OCI-LY3 (cell line): ENCODE measurements at regions not wholly inside any gene's neighbourhood (a gene's known extent, or its start where the extent isn't known, plus 50 kb on each side); places are given as distances from the start of the nearest gene placed in this dataset.

Experiments used
- CTCF ChIP-seq: fragments of 200-600, 300-600 bp; sonication (generic); IDR thresholded peaks from 2 replicates; pipeline ENCODE4 v1.5.1; 2014; ENCODE audit warnings: antibody characterized with exemption, low read length, low read depth
- EZH2phosphoT487 ChIP-seq: fragments of 200-600 bp; shearing (Covaris generic); IDR thresholded peaks from 2 replicates; pipeline ENCODE4 v1.6.1; 2018; ENCODE audit warnings: antibody characterized with exemption, mixed run types, low read depth

- no peak for TF ChIP-seq CTCF
- no peak for TF ChIP-seq EZH2phosphoT487
These were observed 490.6 kb upstream of the MARCKS start for GRCh38 chr6:113366505-113366904.
